ENCODE measurements at regions not wholly inside any gene's neighbourhood (a gene's known extent, or its start where the extent isn't known, plus 50 kb on each side); places are given as distances from the start of the nearest gene placed in this dataset.

- TF ChIP-seq CTCF (IDR thresholded peaks at IDR 0.05), result no peak
- Mint-ChIP-seq H3K9me3 (ENCODE audit: unreplicated experiment) (no peaks in the 10 kb centered on the region), H3K4me3 (ENCODE audit: unreplicated experiment) (no peak overlapping the region), H3K27me3 (ENCODE audit: unreplicated experiment) (no peaks in the 10 kb centered on the region), H3K27ac (ENCODE audit: unreplicated experiment) (no peak overlapping the region), H3K4me1 (ENCODE audit: unreplicated experiment) (peaks cover 12% of the 10 kb centered on the region), H3K36me3 (ENCODE audit: unreplicated experiment) (no peaks in the 10 kb centered on the region)
- DNase-seq (ENCODE audit: extremely low spot score, unreplicated experiment), result no peak
These were observed 695.5 kb downstream of the PCDH7 start for GRCh38 chr4:31415629-31416028.

- no peaks in the 10 kb centered on the region for H3K9me3 Mint-ChIP-seq (ENCODE audit: unreplicated experiment)
- no peak overlapping the region for H3K27ac Mint-ChIP-seq (ENCODE audit: unreplicated experiment)
- no peak for DNase-seq (ENCODE audit: extremely low spot score, unreplicated experiment)
- no peaks in the 10 kb centered on the region for H3K36me3 Mint-ChIP-seq (ENCODE audit: unreplicated experiment)
- H3K4me3 Mint-ChIP-seq (ENCODE audit: unreplicated experiment), result no peak overlapping the region
- H3K4me1 Mint-ChIP-seq (ENCODE audit: unreplicated experiment), result peaks cover 7% of the 10 kb centered on the region
- no peak for TF ChIP-seq CTCF (IDR thresholded peaks at IDR 0.05)
- no peaks in the 10 kb centered on the region for H3K27me3 Mint-ChIP-seq (ENCODE audit: unreplicated experiment)
These were observed 696.3 kb downstream of the PCDH7 start for GRCh38 chr4:31416498-31416897.

GRCh38 chr4:31417040-31417439 is 696.9 kb downstream of the PCDH7 start:
- Mint-ChIP-seq H3K36me3 (ENCODE audit: unreplicated experiment) (no peaks in the 10 kb centered on the region), H3K4me1 (ENCODE audit: unreplicated experiment) (peaks cover 7% of the 10 kb centered on the region), H3K27me3 (ENCODE audit: unreplicated experiment) (no peaks in the 10 kb centered on the region), H3K4me3 (ENCODE audit: unreplicated experiment) (no peak overlapping the region), H3K27ac (ENCODE audit: unreplicated experiment) (no peak overlapping the region), H3K9me3 (ENCODE audit: unreplicated experiment) (no peaks in the 10 kb centered on the region)
- TF ChIP-seq CTCF (IDR thresholded peaks at IDR 0.05), result no peak
- DNase-seq (ENCODE audit: extremely low spot score, unreplicated experiment), result no peak

GRCh38 chr4:31422006-31422405 is 701.8 kb downstream of the PCDH7 start:
- Mint-ChIP-seq H3K4me1 (ENCODE audit: unreplicated experiment) (peaks cover 4% of the 10 kb centered on the region), H3K36me3 (ENCODE audit: unreplicated experiment) (no peaks in the 10 kb centered on the region), H3K4me3 (ENCODE audit: unreplicated experiment) (no peak overlapping the region), H3K27me3 (ENCODE audit: unreplicated experiment) (no peaks in the 10 kb centered on the region), H3K27ac (ENCODE audit: unreplicated experiment) (no peak overlapping the region), H3K9me3 (ENCODE audit: unreplicated experiment) (no peaks in the 10 kb centered on the region)
- no peak for DNase-seq (ENCODE audit: extremely low spot score, unreplicated experiment)
- no peak for TF ChIP-seq CTCF (IDR thresholded peaks at IDR 0.05)

GRCh38 chr4:31427691-31428090 is 707.5 kb downstream of the PCDH7 start:
- no peak for DNase-seq (ENCODE audit: extremely low spot score, unreplicated experiment)
- Mint-ChIP-seq H3K36me3 (ENCODE audit: unreplicated experiment) (no peaks in the 10 kb centered on the region), H3K27ac (ENCODE audit: unreplicated experiment) (no peak overlapping the region), H3K27me3 (ENCODE audit: unreplicated experiment) (no peaks in the 10 kb centered on the region), H3K9me3 (ENCODE audit: unreplicated experiment) (no peaks in the 10 kb centered on the region), H3K4me1 (ENCODE audit: unreplicated experiment) (no peaks in the 10 kb centered on the region), H3K4me3 (ENCODE audit: unreplicated experiment) (no peak overlapping the region)
- TF ChIP-seq CTCF (IDR thresholded peaks at IDR 0.05), result no peak
